Ovary (tissue), 7 donors: ENCODE measurements at regions not wholly inside any gene's neighbourhood (a gene's known extent, or its start where the extent isn't known, plus 50 kb on each side); places are given as distances from the start of the nearest gene placed in this dataset.

Experiments
- DNase-seq, 5 donors: peaks; one replicate each; pipeline ENCODE4 v3.0.0-alpha.2; 2019 to 2020
- H3K27ac ChIP-seq, 2 donors: fragments of 200-600 bp; one replicate each; pipeline versions ENCODE4 v1.5.1 to v1.8.0; 2019 to 2022
- H3K27me3 ChIP-seq: fragments of 200-600 bp; one replicate; pipeline ENCODE4 v1.8.0; 2022
- H3K36me3 ChIP-seq: fragments of 200-600 bp; sonication (generic); one replicate; pipeline ENCODE4 v1.5.1; 2019
- H3K4me1 ChIP-seq: one replicate; pipeline ENCODE4 v1.8.1; 2013; ENCODE audit warnings: mild to moderate bottlenecking, moderate library complexity; ENCODE audit not compliant: insufficient read depth
- H3K4me3 ChIP-seq: fragments of 200-600 bp; sonication (generic); one replicate; pipeline ENCODE4 v1.5.1; 2017
- H3K9me3 ChIP-seq, 2 donors: fragments of 200-600 bp in 1 of 2; sonication (generic) in 1 of 2; one replicate each; pipeline versions ENCODE4 v1.5.1 to v1.8.1; 2013 to 2019; ENCODE audit warnings: mild to moderate bottlenecking in 1 of 2, moderate library complexity in 1 of 2
- CTCF ChIP-seq, 3 donors: fragments of 450-650 bp in 2 of 3; fragments of 200-600 bp in 1 of 3; IDR thresholded peaks; one replicate each; pipeline versions ENCODE4 v1.5.1 to v1.8.0; 2016 to 2022; ENCODE audit warnings: antibody characterized with exemption in 3 of 3, mild to moderate bottlenecking in 1 of 3
- EP300 ChIP-seq: sonication (generic); formaldehyde crosslinking; IDR thresholded peaks from one replicate; pipeline ENCODE4 v1.6.1; 2017; ENCODE audit warnings: antibody characterized with exemption
- POLR2A ChIP-seq: fragments of 450-650 bp; IDR thresholded peaks from one replicate; pipeline ENCODE4 v1.6.1; 2017; ENCODE audit warnings: antibody characterized with exemption, mild to moderate bottlenecking, moderate library complexity
- WGBS, 3 donors: extraction: QIAGEN DNeasy Blood & Tissue Kit in 1 of 3; methylation state at CpG; one replicate each; pipeline versions ENCODE4 v1.1.5 to v1.1.7; 2013 to 2017; 5-methylcytosine and 5-hydroxymethylcytosine counted together
- intact Hi-C, 4 donors: fragments of 100-400 bp; cut with DNase I; formaldehyde crosslinking; loops; one replicate each; pipeline versions ENCODE4 v1.11.0 to v1.15.1; 2022 to 2023
- donor health status: DM: no; HTN: no; CAD: no; lungs with moderate emphysema.
- donor health status: DM: no; HTN: no; CAD: no.
- donor health status: Bipolar disorder and iron deficiency.
- donor health status: DM: no; HTN: no; CAD: no.
- donor health status: DM: yes; HTN: yes; CAD: no.

- Histone ChIP-seq H3K9me3 (no peaks in the 10 kb centered on the region), H3K4me1 (no peaks in the 10 kb centered on the region), H3K4me3 (no peak overlapping the region), H3K36me3 (no peaks in the 10 kb centered on the region), H3K27me3 (no peaks in the 10 kb centered on the region), H3K27ac (no peak overlapping the region)
- no peak for TF ChIP-seq EP300
- no peak for TF ChIP-seq CTCF (IDR thresholded peaks at IDR 0.05)
- no peak for TF ChIP-seq POLR2A
- 28 to 58% (median 28%) methylated on average over 1 of the region's 1 CpG for WGBS, 3 donors
- intact Hi-C loops: no loop called here
- no peak for DNase-seq
Measured at GRCh38 chr2:195508139-195508455, 148.9 kb upstream of the SLC39A10 start.

DNA sequence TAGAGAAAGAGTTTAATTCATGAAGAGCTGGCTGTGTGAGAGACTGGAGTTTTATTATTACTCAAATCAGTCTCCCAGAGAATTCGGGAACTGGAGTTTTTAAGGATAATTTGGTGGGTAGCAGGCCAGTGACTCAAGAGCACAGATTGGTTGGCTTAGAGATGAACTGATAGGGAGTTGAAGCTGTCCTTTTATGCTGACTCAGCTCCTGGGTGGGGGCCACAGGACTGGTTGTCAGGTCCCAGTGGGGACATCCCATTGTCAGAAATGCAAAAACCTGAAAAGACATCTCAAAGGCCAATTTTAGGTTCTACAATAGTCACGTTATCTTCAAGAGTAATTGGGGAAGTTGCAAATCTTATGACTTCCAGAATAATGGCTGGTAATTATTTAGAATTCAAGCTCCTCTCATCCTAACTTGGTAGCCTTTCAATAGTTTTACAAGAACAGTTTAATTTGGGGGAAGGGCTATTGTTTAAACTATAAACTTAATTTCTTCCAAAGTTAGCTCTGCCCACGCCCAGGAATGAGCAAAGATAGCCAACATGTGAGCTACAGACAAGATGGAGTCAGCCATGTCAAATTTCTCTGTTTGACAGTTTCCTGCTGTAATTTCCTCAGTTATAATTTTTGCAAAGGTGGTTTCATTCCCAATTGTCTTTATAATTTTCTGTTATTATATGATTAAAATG, 149.4 kb upstream of the SLC39A10 start:
- TF ChIP-seq EP300: no peak
- TF ChIP-seq CTCF (IDR thresholded peaks at IDR 0.05): no peak
- no peak for TF ChIP-seq POLR2A
- H3K27ac ChIP-seq: no peak overlapping the region
- intact Hi-C loops: no loop called here
- no peaks in the 10 kb centered on the region for H3K36me3 ChIP-seq
- DNase-seq: no peak
- H3K9me3 ChIP-seq: no peaks in the 10 kb centered on the region
- H3K27me3 ChIP-seq: no peaks in the 10 kb centered on the region
- no peaks in the 10 kb centered on the region for H3K4me1 ChIP-seq
- H3K4me3 ChIP-seq: no peak overlapping the region
- 81 to 86% (median 81%) methylated on average over 3 of the region's 3 CpGs for WGBS, 3 donors

GRCh38 chr2:195505701-195506100, 151.3 kb upstream of the SLC39A10 start:
- H3K4me1 ChIP-seq: no peaks in the 10 kb centered on the region
- 94 to 95% (median 94%) methylated on average over 2 of the region's 2 CpGs for WGBS, 3 donors
- H3K4me3 ChIP-seq: no peak overlapping the region
- intact Hi-C loops: no loop called here
- H3K9me3 ChIP-seq: no peaks in the 10 kb centered on the region
- no peak overlapping the region for H3K27ac ChIP-seq
- H3K36me3 ChIP-seq: no peaks in the 10 kb centered on the region
- H3K27me3 ChIP-seq: no peaks in the 10 kb centered on the region
- TF ChIP-seq EP300 (no peak), CTCF (IDR thresholded peaks at IDR 0.05) (no peak), POLR2A (no peak)
- DNase-seq: no peak

GRCh38 chr2:195503208-195503607, 153.8 kb upstream of the SLC39A10 start:
- intact Hi-C loops: no loop called here
- DNase-seq: no peak
- Histone ChIP-seq H3K36me3 (no peaks in the 10 kb centered on the region), H3K27ac (no peak overlapping the region), H3K9me3 (no peaks in the 10 kb centered on the region), H3K4me3 (no peak overlapping the region), H3K27me3 (no peaks in the 10 kb centered on the region), H3K4me1 (no peaks in the 10 kb centered on the region)
- TF ChIP-seq CTCF (IDR thresholded peaks at IDR 0.05): no peak
- TF ChIP-seq EP300: no peak
- WGBS, 3 donors: 90 to 91% (median 90%) methylated on average over 6 of the region's 6 CpGs
